HG02678 (cell line): ENCODE measurements at regions not wholly inside any gene's neighbourhood (a gene's known extent, or its start where the extent isn't known, plus 50 kb on each side); places are given as distances from the start of the nearest gene placed in this dataset.

Experiments
- ATAC-seq: cut with Tn5 transposase; IDR thresholded peaks from one replicate; pipeline ENCODE4 v1.9.1; 2021; ENCODE audit warnings: mild to moderate bottlenecking, moderate library complexity; ENCODE audit not compliant: unreplicated experiment

- ATAC-seq, result no peak
Observed at GRCh38 chr4:11131491-11131890, 297.2 kb downstream of the HS3ST1 start.

GRCh38 chr4:11130195-11130970 lies 298.3 kb downstream of the HS3ST1 start:
- no peak for ATAC-seq

DNA sequence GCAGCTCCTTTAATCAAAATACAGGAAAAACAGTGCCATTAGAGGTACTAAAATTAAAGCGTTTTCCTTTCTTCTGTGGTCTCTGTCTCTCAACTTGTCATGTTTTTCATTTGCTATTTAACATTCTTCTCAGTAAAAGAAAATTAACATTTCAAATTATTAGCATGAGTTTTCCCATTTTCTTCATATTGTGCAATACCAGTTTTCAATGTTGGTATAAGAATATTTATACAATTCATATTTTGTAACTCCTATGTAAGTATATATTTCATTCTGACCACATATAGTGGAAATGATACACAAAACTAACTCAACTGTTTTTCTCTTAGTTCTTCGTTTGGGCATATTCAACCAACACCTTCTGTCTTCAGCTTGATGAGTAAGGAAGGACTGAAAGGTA lies 308.3 kb downstream of the HS3ST1 start:
- ATAC-seq, result no peak

GRCh38 chr4:11119474-11119873 lies 309.2 kb downstream of the HS3ST1 start:
- ATAC-seq, result no peak

- no peak for ATAC-seq
Observed at GRCh38 chr4:11118513-11118912, 310.2 kb downstream of the HS3ST1 start.

DNA sequence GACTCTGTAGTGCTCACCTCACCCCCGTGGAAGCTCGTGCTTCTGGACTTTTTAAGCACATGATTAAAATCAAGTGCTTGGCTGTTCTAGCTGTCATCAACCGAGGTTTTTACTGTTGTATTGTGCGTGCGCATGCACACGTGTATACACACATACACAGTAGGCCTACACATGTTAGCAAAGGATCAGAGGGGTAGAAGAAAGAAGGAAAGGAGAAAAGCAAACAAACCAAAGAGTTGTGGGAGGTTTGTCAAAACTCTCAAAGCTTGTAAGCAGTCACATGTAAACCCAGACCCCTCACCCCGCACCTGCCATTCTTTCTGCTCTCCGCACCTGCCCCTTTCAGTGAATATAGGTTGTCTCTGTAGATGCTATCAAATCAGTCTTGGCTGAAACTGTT lies 311.8 kb downstream of the HS3ST1 start:
- ATAC-seq, result no peak

GRCh38 chr4:11111876-11112275 lies 316.8 kb downstream of the HS3ST1 start:
- no peak for ATAC-seq

DNA sequence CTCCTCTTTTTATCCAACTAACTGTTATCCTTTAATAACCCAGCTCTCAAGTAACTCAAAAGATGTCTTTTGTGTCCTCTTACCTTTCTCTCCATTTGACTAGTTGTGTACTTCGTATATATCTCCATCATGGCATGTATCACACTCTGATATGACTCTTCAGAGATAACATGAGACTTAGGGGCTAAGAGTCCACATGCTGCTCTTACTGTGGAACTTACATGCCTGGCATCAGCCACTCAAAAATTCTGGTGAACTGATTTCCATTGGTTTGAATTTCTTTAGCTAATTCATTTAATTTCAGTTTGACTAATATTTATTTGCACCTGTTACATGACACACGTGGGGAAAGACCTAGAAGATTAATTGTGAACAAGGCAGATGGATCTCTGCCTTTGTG lies 317.3 kb downstream of the HS3ST1 start:
- no peak for ATAC-seq

DNA sequence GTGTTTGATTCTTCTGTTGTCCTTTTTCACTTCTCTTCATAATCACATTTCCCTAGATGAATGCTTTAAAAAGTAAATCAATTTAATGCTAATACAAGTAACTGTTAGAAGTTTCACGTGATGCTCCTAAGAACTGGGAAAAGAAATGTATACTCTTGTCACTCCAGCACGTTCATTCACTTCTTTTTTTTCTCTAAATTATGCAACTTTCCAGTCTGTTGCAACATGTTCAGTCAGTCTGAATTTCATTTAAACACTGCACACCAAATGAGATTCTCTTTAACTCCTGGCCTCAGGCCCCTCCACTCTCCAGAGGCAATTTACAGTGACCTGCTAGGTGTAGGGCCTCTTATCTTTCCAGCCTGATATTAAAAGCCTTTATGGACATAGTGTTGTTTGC lies 321.9 kb downstream of the HS3ST1 start:
- ATAC-seq, result no peak

DNA sequence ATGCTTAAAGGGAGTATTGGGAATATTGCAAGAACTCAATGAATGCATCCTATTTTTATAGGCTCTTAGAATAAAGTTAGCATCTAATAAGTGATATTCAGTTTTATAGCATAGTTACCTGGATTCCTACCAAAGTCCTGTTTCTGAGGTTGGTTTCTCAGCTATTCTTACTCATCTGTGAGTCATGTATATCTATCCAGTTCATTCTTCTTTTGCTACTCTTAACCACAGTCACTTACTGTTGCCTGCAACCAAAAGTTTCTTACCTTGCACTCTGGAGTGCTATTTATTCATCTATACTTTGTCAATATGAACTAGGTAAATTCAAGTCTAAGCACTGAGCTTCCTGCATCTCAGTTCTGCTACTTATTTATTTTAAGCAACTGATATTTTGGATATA lies 322.5 kb downstream of the HS3ST1 start:
- no peak for ATAC-seq

GRCh38 chr4:11105715-11106114 lies 323.0 kb downstream of the HS3ST1 start:
- no peak for ATAC-seq

DNA sequence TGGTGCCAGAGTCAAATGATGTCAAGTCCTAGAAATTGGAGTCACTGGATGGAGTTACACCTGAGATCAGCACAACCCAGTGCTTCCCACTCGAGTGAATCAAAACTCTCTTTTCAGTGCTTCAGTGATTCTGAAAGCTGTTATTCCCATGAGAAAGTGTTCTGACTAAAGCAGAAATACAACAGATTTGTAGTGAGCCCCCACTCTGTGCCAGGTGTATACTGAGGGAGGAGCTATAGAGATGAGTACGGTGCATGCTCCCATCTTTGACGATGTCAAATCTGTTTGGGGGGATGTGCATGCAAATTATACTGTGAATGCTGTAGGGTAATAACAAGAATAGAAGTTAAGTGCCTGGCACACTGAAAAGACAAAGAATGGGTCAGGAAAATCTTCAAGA lies 330.2 kb downstream of the HS3ST1 start:
- ATAC-seq, result no peak

- ATAC-seq, result no peak
Observed at GRCh38 chr4:11097725-11098124, 331.0 kb downstream of the HS3ST1 start.

GRCh38 chr4:11081006-11081405 lies 347.7 kb downstream of the HS3ST1 start:
- no peak for ATAC-seq

DNA sequence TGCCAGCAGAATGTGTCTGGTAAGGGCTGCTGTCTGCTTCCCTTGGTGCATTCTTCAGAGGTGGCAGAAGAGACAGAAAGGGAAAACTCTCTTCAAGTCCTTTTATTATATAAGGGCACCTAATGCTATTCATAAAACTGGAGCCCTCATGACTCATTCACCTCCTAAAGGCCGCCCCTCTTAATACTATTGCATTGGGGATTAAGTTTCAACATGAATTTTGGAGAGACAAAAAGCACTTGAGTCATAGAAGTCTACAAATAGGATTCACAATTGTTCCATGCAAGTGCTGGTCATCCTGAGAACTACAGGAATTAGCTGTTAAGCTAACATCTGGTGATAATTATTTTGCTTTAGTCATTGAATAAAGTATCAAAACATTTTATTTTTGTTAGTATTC lies 349.5 kb downstream of the HS3ST1 start:
- no peak for ATAC-seq

DNA sequence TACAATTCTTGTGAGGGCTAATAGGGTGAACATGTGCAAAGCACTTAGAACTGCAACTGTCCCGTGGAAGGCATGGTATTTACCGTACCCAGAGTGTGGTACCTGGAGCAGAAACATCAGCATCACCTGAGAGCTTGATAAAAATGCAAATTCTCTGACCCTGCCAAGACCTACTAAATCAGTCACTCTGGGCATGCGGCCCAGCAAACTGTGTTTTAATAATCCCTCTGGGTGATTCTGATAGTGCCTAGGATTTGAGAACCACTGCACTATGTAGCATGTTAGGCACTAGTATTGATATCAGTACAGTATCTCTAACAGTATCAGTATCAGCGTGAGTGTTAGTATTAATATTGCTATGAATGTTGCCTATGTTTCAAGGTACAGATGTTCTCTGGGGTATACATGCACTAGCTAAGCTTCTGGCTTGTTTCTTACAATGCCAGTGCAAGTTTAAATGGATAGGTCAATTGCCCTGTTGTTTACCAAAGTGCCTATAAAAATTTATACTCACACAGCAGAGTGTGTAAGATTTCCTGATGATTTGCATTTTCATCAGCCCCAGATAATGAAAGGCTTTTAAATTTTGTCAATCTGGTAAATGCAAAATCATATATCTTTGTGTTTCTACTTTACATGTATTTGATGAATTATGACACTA lies 354.0 kb downstream of the HS3ST1 start:
- ATAC-seq, result no peak

DNA sequence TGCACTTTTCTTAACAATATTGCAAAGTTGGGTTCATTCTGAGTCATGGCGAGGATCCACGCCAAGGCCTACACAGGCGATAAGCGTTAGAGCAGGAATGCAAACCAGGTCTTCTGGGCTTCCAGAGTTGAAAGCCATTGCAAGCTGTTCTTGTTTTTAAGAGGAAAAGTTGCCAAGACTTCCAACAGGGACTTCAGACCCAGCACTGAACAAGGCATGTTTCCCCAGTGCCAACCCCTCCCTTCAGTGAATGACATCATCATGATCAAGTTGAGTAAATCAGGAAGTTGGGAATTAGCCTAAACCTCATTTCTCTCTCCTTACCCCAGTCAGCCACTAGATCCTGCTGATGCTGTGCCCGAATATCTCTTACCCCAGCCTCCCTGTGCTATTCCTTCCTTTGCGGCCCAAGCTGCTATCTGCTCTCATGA lies 355.1 kb downstream of the HS3ST1 start:
- ATAC-seq, result no peak

DNA sequence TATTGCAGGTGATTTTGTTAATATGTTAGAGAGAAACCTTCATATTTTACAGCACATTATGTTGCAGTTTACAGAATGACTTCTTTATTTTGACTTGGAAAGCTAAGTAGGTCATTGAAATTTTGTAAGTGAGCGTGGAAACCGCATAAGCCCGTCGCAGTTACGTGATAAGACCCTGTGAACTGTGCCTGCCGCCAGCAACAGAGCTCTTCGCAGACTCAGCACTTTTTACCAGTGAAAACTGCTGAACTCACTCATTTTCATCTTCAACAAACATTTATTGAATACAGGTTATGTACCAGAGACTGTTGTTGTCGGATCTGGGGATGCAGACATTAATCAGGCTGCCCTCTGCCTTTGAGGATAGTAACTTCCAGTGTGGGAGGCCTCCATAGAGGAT lies 355.7 kb downstream of the HS3ST1 start:
- no peak for ATAC-seq

DNA sequence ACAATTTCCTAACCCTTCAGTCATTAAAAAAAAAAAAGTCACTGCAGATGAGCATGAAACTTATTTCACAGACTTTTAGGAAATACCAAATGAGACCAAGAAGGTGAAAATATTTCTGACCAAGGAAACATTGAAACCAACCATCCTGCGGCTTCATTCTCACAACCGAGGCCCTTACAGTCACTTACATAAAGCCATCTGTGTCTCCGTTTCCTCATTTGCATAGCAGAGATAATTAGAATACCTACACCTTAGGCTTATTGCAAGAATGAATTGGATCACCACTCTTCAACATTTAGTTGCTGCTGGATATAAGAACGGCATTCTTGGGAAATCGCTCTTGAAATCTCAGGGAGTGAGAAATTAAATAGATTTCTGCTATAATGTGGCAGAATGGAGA lies 356.2 kb downstream of the HS3ST1 start:
- ATAC-seq, result no peak

- ATAC-seq, result no peak
Observed at GRCh38 chr4:11070813-11071212, 357.9 kb downstream of the HS3ST1 start.

GRCh38 chr4:11069581-11070211 lies 359.0 kb downstream of the HS3ST1 start:
- no peak for ATAC-seq

- no peak for ATAC-seq
Observed at GRCh38 chr4:11069083-11069482, 359.6 kb downstream of the HS3ST1 start.
